ENCODE measurements at regions not wholly inside any gene's neighbourhood (a gene's known extent, or its start where the extent isn't known, plus 50 kb on each side); places are given as distances from the start of the nearest gene placed in this dataset.

DNA sequence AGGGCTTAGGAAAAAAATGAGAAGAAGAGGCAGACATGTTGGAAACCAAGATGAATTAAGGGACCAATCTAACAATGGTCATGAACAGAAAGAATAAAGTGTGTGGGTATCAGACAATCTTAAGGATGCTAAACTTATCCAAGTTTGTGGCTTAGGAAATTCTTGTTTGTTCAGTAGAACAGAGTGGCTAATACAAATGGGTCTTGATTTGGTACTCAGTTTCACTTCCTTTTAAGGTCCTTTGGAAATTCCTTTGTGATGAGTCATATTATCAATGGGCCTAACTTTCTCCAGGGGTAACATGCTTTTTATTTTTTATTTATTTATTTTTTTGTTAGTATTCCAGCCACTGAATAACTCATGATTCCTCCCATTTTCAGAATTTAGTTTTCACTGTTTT lies 1154.7 kb upstream of the FLRT2 start:
- TF ChIP-seq FOXA1 (IDR thresholded peaks at IDR 0.05) (no peak), ZNF384 (IDR thresholded peaks at IDR 0.05) (no peak), FOXM1 (IDR thresholded peaks at IDR 0.05; ENCODE audit: borderline replicate concordance) (no peak)
